Epithelial cell of proximal tubule (primary cell): ENCODE measurements at regions not wholly inside any gene's neighbourhood (a gene's known extent, or its start where the extent isn't known, plus 50 kb on each side); places are given as distances from the start of the nearest gene placed in this dataset.

Experiments used
- DNase-seq: peaks from one replicate; pipeline ENCODE4 v3.0.0-alpha.2; 2011; ENCODE audit warnings: low read depth
- H3K4me3 ChIP-seq: 2 replicates; pipeline ENCODE4 v1.5.1; 2011; ENCODE audit warnings: low read depth, mild to moderate bottlenecking, low read length
- CTCF ChIP-seq: conservative IDR thresholded peaks from 2 replicates; pipeline ENCODE4 v1.5.1; 2012; ENCODE audit warnings: low read depth, mild to moderate bottlenecking, low read length

- no peak for DNase-seq
- TF ChIP-seq CTCF, result no peak
Observed at GRCh38 chr10:111472445-111472844, 395.6 kb downstream of the ADRA2A start.

GRCh38 chr10:111473361-111473760, 396.5 kb downstream of the ADRA2A start:
- H3K4me3 ChIP-seq, result no peak overlapping the region
- no peak for DNase-seq
- no peak for TF ChIP-seq CTCF

More at GRCh38 chr10:111472445-111472844, 395.6 kb downstream of the ADRA2A start:
- H3K4me3 ChIP-seq, result no peak overlapping the region

GRCh38 chr10:111474786-111475185, 398.0 kb downstream of the ADRA2A start:
- no peak for TF ChIP-seq CTCF
- no peak for DNase-seq
- no peak overlapping the region for H3K4me3 ChIP-seq

GRCh38 chr10:111475720-111476119, 398.9 kb downstream of the ADRA2A start:
- no peak for TF ChIP-seq CTCF
- no peak overlapping the region for H3K4me3 ChIP-seq
- no peak for DNase-seq

- no peak for DNase-seq
- H3K4me3 ChIP-seq, result no peak overlapping the region
- TF ChIP-seq CTCF, result no peak
Observed at GRCh38 chr10:111478651-111479050, 401.8 kb downstream of the ADRA2A start.

- no peak for TF ChIP-seq CTCF
- no peak for DNase-seq
- H3K4me3 ChIP-seq, result no peak overlapping the region
Observed at GRCh38 chr10:111479966-111480365, 403.1 kb downstream of the ADRA2A start.

GRCh38 chr10:111481261-111481826, 404.5 kb downstream of the ADRA2A start:
- TF ChIP-seq CTCF, result no peak
- no peak for DNase-seq
- H3K4me3 ChIP-seq, result no peak overlapping the region
